ENCODE measurements at regions not wholly inside any gene's neighbourhood (a gene's known extent, or its start where the extent isn't known, plus 50 kb on each side); places are given as distances from the start of the nearest gene placed in this dataset.

- ATAC-seq = no peak
- TF ChIP-seq TSHZ2 (CRISPR knock-in tag; IDR thresholded peaks at IDR 0.05) (no peak), ZNF565 (CRISPR knock-in tag; conservative IDR thresholded peaks at IDR 0.05; ENCODE audit: low read depth) (no peak), SNAI2 (CRISPR knock-in tag; IDR thresholded peaks at IDR 0.05) (no peak), ZFP3 (CRISPR knock-in tag; IDR thresholded peaks at IDR 0.05) (no peak), POU6F1 (CRISPR knock-in tag; IDR thresholded peaks at IDR 0.05; ENCODE audit: borderline replicate concordance, low read depth) (no peak)
Measured at GRCh38 chr13:28603043-28603664, 55.8 kb upstream of the POMP start.

GRCh38 chr13:28602580-28602979 lies 56.4 kb upstream of the POMP start:
- TF ChIP-seq ESRRG (CRISPR knock-in tag; IDR thresholded peaks at IDR 0.05) (no peak), TSHZ2 (CRISPR knock-in tag; IDR thresholded peaks at IDR 0.05) (no peak), OSR1 (CRISPR knock-in tag; IDR thresholded peaks at IDR 0.05) (no peak), CSRNP3 (CRISPR knock-in tag; IDR thresholded peaks at IDR 0.05) (no peak)
- no peak for ATAC-seq

GRCh38 chr13:28601581-28601980 lies 57.3 kb upstream of the POMP start:
- no peak for TF ChIP-seq CREB5 (CRISPR knock-in tag; IDR thresholded peaks at IDR 0.05; ENCODE audit: low read depth)
- no peak for TF ChIP-seq CSRNP3 (CRISPR knock-in tag; IDR thresholded peaks at IDR 0.05)
- TF ChIP-seq OSR1 (CRISPR knock-in tag; IDR thresholded peaks at IDR 0.05) = no peak
- no peak for TF ChIP-seq RARB (CRISPR knock-in tag; IDR thresholded peaks at IDR 0.05)
- TF ChIP-seq CSDC2 (CRISPR knock-in tag; IDR thresholded peaks at IDR 0.05) = no peak
- no peak for TF ChIP-seq ZNF70 (CRISPR knock-in tag; IDR thresholded peaks at IDR 0.05)
- no peak for TF ChIP-seq ISL1 (CRISPR knock-in tag; IDR thresholded peaks at IDR 0.05)
- no peak for TF ChIP-seq PATZ1 (CRISPR knock-in tag; IDR thresholded peaks at IDR 0.05; ENCODE audit: borderline replicate concordance)
- TF ChIP-seq TCF4 (CRISPR knock-in tag; IDR thresholded peaks at IDR 0.05; ENCODE audit: borderline replicate concordance) = no peak
- TF ChIP-seq ZNF565 (CRISPR knock-in tag; conservative IDR thresholded peaks at IDR 0.05; ENCODE audit: low read depth) = no peak
- TF ChIP-seq ZFP3 (CRISPR knock-in tag; IDR thresholded peaks at IDR 0.05) = no peak
- TF ChIP-seq PPARA (CRISPR knock-in tag; IDR thresholded peaks at IDR 0.05; ENCODE audit: borderline replicate concordance) = no peak
- no peak for TF ChIP-seq ZC3H10 (CRISPR knock-in tag; IDR thresholded peaks at IDR 0.05)
- TF ChIP-seq ESRRG (CRISPR knock-in tag; IDR thresholded peaks at IDR 0.05) = no peak
- no peak for ATAC-seq

Measured in SK-N-SH treated with all-trans-retinoic acid at 6 μM for 48 hours (cell line).